ENCODE measurements at regions not wholly inside any gene's neighbourhood (a gene's known extent, or its start where the extent isn't known, plus 50 kb on each side); places are given as distances from the start of the nearest gene placed in this dataset.

DNA sequence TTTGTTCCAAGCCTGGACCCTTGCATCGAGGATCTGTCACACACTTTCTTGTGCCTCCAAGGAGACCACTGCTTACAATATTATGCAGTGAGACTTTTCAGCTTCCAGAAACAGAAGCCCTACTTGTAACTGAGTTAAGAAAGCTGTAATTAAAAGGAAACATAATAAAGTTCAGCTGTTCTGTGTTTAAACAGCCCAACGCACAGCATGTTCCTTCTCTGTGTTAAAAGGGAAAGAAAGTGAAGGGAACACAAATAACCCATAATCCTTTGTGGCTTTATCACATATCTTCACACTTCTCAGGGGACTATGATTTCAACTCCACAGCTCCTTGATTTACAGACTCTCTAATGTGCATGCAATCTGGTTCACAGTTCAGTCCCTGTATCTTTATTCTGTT is 200.3 kb upstream of the MTNR1B start:
- no peak for FAIRE-seq
- no peak for DNase-seq (ENCODE audit: low read depth, low spot score)

DNA sequence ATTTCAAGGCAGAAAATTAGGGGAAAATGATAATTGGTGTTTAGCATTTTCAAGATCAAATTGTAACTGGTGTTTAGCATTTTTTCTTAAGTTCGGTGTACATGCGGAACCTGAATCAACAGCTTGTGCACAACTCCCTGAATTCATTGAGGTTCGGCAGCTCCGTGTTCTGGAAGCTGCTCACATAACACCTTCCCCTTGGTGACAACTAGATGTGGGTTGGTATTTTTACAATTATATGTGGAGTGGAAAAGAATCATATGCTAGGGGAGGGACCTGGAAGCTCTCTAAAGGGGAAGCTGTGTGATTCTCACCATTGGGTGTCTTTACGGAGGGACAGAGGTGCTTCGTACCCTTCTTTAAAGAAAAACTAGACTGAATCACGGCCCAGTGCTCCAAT is 199.0 kb upstream of the MTNR1B start:
- Histone ChIP-seq H3K4me3 (ENCODE audit: control insufficient read depth in 2 of 3, extremely low read depth in 1 of 3, insufficient read depth in 2 of 3, low read depth in 1 of 3, low read length in 3 of 3) (no peak overlapping the region), H3K4me2 (ENCODE audit: control insufficient read depth, extremely low read depth, insufficient read depth, low read depth, low read length) (no peak overlapping the region), H3K27me3 (ENCODE audit: control insufficient read depth, extremely low read depth, insufficient read depth, low read length) (no peaks in the 10 kb centered on the region), H4K20me1 (ENCODE audit: control insufficient read depth, extremely low read depth, insufficient read depth, low read length) (no peaks in the 10 kb centered on the region), H3K36me3 (ENCODE audit: control insufficient read depth in 2 of 2, extremely low read depth in 1 of 2, insufficient read depth in 2 of 2, low read length in 2 of 2) (no peaks in the 10 kb centered on the region), H2AFZ (ENCODE audit: control insufficient read depth, low read length) (no peak overlapping the region), H3K79me2 (ENCODE audit: control insufficient read depth, insufficient read depth, low read length) (no peaks in the 10 kb centered on the region), H3K27ac (ENCODE audit: control insufficient read depth, insufficient read depth, low read length) (no peak overlapping the region), H3K9me1 (ENCODE audit: control insufficient read depth, extremely low read depth, insufficient read depth, low read length) (no peaks in the 10 kb centered on the region), H3K9me3 (ENCODE audit: control insufficient read depth, low read depth, low read length) (no peaks in the 10 kb centered on the region), H3K4me1 (ENCODE audit: control insufficient read depth, extremely low read depth, insufficient read depth, low read length) (no peaks in the 10 kb centered on the region), H3K9ac (ENCODE audit: control insufficient read depth, extremely low read depth, insufficient read depth, low read length) (no peak overlapping the region)
- TF ChIP-seq EZH2 (IDR thresholded peaks at IDR 0.05; ENCODE audit: low read length) = no peak
- TF ChIP-seq, protein P1, sequence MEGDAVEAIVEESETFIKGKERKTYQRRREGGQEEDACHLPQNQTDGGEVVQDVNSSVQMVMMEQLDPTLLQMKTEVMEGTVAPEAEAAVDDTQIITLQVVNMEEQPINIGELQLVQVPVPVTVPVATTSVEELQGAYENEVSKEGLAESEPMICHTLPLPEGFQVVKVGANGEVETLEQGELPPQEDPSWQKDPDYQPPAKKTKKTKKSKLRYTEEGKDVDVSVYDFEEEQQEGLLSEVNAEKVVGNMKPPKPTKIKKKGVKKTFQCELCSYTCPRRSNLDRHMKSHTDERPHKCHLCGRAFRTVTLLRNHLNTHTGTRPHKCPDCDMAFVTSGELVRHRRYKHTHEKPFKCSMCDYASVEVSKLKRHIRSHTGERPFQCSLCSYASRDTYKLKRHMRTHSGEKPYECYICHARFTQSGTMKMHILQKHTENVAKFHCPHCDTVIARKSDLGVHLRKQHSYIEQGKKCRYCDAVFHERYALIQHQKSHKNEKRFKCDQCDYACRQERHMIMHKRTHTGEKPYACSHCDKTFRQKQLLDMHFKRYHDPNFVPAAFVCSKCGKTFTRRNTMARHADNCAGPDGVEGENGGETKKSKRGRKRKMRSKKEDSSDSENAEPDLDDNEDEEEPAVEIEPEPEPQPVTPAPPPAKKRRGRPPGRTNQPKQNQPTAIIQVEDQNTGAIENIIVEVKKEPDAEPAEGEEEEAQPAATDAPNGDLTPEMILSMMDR (optimal IDR thresholded peaks at IDR 0.05 in 1 of 3, IDR thresholded peaks at IDR 0.05 in 1 of 3, conservative IDR thresholded peaks at IDR 0.05 in 1 of 3; ENCODE audit: extremely low read depth in 1 of 3, insufficient read depth in 2 of 3, low read length in 3 of 3) = no peak
- no peak for DNase-seq (ENCODE audit: low read depth, low spot score)
- dilution Hi-C loops (cut with MboI; ENCODE audit: extremely low pct_ligation_motif_present, low sequenced_read_pairs) = no loop called here
- FAIRE-seq = no peak

More for the DNA sequence above, 200.3 kb upstream of the MTNR1B start:
- Histone ChIP-seq H3K27ac (ENCODE audit: control insufficient read depth, insufficient read depth, low read length) (no peak overlapping the region), H3K4me1 (ENCODE audit: control insufficient read depth, extremely low read depth, insufficient read depth, low read length) (no peaks in the 10 kb centered on the region), H3K4me3 (ENCODE audit: control insufficient read depth in 2 of 3, extremely low read depth in 1 of 3, insufficient read depth in 2 of 3, low read depth in 1 of 3, low read length in 3 of 3) (no peak overlapping the region), H3K79me2 (ENCODE audit: control insufficient read depth, insufficient read depth, low read length) (no peaks in the 10 kb centered on the region), H3K27me3 (ENCODE audit: control insufficient read depth, extremely low read depth, insufficient read depth, low read length) (peaks cover 4% of the 10 kb centered on the region), H3K36me3 (ENCODE audit: control insufficient read depth in 2 of 2, extremely low read depth in 1 of 2, insufficient read depth in 2 of 2, low read length in 2 of 2) (no peaks in the 10 kb centered on the region), H3K9me1 (ENCODE audit: control insufficient read depth, extremely low read depth, insufficient read depth, low read length) (no peaks in the 10 kb centered on the region), H3K4me2 (ENCODE audit: control insufficient read depth, extremely low read depth, insufficient read depth, low read depth, low read length) (no peak overlapping the region), H2AFZ (ENCODE audit: control insufficient read depth, low read length) (no peak overlapping the region), H3K9ac (ENCODE audit: control insufficient read depth, extremely low read depth, insufficient read depth, low read length) (no peak overlapping the region), H3K9me3 (ENCODE audit: control insufficient read depth, low read depth, low read length) (no peaks in the 10 kb centered on the region), H4K20me1 (ENCODE audit: control insufficient read depth, extremely low read depth, insufficient read depth, low read length) (no peaks in the 10 kb centered on the region)
- TF ChIP-seq EZH2 (IDR thresholded peaks at IDR 0.05; ENCODE audit: low read length) = no peak
- TF ChIP-seq, protein P1 (optimal IDR thresholded peaks at IDR 0.05 in 1 of 3, IDR thresholded peaks at IDR 0.05 in 1 of 3, conservative IDR thresholded peaks at IDR 0.05 in 1 of 3; ENCODE audit: extremely low read depth in 1 of 3, insufficient read depth in 2 of 3, low read length in 3 of 3) = no peak
- dilution Hi-C loops (cut with MboI; ENCODE audit: extremely low pct_ligation_motif_present, low sequenced_read_pairs) = no loop called here

Data from keratinocyte (primary cell).